AG08396 (cell line): ENCODE measurements at regions not wholly inside any gene's neighbourhood (a gene's known extent, or its start where the extent isn't known, plus 50 kb on each side); places are given as distances from the start of the nearest gene placed in this dataset.

Source experiments
- DNase-seq: peaks from one replicate; pipeline ENCODE4 v3.0.0; 2012; ENCODE audit warnings: low spot score, mixed read lengths

DNA sequence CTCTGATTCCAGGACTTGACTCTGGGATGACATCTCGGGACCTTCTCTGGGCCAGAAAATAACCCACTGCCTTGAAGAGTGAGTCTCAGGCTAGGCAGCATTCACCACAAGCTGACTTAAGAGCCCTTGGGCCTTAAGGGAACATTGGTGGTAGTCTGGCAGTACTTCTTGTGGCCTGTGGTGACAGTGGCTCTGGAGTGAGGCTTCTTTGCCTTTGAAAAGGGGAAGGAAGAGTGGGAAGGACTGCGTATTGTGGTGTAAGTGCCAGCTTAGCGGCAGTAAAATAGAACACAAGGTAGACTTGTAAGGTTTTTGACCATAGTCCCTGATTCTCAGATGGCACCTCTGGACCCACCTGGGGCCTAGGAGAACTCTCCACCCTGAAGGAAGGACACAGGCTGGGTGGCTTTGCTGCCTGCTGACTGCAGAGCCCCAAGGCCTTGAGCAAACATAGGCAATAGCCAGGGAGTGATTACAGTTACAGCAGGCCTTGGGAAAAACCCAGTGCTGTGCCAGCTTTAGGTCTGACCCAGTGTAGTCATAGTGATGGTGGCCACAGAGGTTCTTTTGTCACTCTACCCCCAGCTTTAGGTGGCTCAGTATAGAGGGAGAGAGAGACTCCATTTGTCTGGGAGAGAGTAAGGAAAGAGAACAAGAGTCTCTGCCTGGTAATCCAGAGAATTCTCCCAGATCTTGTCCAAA lies 483.9 kb downstream of the SH2D4B start:
- DNase-seq, result no peak

DNA sequence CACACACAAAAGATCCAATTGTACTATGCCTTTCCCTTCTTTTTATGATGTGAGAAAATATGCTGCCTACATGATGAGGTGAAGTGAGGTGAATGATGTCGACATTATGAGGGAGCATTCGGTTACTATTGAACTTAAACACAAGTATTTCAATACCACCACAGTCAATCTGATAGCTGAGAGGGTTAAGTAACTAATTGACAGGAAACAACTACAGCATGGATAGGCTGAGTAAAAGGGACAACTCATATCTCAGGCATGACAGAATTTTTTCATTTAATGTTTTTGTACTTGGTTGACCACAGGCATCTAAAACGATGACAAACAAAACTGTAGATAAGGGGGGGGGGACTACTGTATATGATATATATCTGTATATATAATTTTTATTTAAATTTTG lies 488.9 kb downstream of the SH2D4B start:
- no peak for DNase-seq

DNA sequence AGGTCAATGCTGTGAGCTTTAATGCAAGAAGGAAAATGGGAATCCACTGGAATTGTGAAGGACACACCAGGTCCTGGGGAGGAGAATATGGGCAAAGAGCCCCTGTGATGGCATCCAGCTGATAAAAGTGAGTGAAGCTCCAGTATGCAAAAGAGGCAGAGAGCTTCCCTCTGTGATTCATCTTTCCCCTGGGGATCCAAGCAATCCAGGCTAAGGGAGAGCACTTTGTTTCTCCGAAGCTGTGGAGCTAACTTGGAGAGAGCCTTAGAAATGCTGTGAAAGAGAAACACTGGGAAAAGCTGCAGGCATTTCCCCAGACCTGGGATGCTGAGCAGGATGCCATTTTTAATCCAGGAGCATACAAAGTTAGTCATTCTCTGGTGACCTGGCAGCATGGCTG lies 489.5 kb downstream of the SH2D4B start:
- no peak for DNase-seq

DNA sequence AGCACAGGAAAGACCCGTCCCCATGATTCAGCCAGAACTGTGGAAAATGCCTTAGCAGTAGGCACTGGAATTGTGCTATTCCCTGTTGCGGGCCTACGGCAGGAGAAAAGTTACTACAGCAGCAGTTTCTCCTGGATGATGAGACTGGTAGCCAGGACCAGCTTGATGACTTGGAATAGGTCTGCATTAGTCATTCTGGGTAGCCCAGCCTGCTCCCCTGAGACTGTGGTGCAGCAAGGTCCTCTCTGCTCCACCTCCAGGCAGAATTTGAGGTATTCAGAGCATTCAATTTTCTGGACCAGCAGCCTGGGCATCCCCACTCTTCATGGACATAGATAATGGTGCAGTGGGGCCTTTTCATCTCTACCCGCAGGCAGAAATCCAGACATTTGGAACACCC lies 490.0 kb downstream of the SH2D4B start:
- no peak for DNase-seq

DNA sequence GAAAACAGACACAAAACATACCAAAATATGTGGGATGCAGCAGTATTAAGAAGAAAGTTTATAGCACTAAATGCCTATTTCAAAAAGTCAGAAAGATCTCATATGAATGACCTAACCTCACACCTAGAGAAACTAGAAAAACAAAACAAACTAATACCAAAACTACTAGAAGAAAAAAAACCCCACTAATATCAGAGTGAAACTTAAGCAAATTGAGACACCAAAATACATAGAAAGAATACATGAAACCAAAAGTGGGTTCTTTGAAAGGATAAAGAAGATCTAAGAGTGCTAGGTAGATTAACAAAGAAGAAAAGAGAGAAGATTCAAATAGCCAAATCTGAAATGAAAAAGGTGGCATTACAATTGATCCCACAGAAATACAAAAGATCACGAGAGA lies 494.1 kb downstream of the SH2D4B start:
- DNase-seq, result no peak

DNA sequence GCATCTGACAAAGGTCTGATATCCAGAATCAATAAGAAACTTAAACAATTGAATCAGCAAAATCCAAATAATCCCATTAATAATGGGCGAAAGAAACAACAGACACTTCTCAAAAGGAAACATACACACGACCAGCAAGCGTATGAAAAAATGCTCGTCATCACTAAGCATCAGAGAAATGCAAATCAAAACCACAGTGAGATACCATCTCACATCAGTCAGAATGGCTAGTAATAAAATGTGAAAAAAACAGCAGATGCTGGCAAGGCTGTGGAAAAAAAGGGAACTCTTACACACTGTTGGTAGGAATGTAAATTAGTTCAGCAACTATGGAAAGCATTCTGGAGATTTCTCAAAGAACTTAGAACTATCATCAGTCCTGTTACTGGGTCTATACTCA lies 496.7 kb downstream of the SH2D4B start:
- DNase-seq, result no peak

DNA sequence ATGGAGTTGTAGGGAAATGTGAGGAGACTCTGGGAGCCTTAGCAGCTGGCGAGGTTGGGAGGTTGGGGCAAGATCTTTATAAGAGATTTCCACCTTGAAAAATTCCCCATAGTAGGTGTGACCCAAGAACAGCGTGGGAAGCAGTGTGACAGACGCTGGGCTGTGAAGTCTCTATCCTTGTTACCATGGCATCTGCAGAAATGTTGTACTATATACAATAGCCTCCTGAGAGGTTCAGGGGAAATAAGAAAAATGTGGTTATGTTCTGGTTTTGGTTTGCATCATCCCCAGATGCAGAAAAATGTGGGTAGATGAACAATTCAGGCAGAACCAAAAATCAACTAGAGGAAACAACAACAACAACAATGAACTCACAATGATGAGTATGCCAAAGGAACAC lies 498.6 kb downstream of the SH2D4B start:
- no peak for DNase-seq

DNA sequence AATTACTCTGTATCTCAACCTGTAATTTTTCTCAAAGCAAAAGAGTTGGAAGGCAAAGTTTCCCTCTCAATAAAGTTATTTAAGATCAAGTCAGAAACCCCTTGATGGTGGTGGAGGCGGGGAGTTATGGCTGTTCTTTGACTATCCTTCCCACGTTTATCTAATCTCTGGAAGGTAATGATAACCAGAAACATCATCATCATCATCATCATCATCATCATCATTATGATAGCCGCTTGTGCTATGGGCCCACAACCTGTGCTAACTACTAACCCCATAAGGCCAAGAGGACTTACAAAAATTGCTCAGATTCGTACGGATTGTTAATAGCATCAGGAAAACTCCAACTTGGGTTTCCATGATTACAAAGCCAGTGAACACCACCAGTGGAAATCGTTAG lies 502.3 kb downstream of the SH2D4B start:
- no peak for DNase-seq

DNA sequence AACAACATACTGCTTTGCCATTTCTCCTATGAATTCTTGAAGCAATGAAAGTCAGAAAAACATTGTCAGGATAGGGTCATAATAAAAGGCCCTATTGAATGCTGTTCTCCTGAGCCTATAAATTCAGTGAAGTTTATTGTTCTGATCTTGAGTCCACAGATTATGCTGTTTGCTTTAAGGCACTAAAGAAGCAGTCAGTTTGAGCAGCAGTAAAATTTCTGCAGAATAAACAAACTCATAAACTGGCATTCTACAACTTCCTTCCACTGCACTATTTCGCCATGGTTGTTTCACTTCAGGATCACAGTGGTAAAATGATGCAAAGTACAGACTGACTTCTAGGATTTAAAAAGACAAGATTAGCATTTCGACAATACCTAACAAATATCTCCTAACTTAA lies 503.2 kb downstream of the SH2D4B start:
- DNase-seq, result no peak

DNA sequence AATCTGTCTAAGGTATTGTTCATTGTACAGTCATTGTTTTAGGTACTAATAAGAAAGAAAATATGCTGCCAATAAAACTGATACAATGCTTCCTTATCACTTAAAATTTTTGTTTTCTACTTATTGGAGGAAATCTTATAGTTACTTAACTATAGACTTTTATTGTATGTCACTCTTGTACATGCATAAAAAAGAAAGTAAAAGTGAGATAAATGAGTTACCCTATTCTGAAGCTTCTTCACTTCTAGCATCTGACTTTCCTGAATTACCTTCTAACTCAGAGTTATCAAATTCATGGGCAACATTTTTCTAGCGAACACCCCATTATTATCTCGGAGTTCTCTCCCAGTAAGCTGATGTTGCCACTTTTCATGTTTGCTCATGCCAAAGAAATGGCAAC lies 504.9 kb downstream of the SH2D4B start:
- DNase-seq, result no peak

DNA sequence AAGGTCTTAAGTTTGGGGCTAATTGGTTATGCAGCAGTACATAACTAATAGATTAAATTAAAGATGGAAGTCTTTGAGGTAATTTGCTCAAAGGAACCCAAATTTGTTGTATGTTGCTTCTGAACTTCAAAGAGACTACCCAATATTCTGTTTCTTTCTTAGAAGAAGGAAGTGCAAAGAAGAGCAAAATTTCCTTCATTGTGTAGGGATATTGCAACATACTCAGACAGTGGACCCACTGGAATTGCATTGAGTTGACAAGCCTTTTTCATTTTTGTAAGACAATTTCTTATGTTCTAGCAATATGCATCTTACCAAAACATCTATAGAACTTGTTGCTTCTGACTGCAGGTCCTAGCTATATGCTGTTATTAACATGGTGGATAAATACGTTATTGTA lies 527.8 kb downstream of the SH2D4B start:
- DNase-seq, result no peak

DNA sequence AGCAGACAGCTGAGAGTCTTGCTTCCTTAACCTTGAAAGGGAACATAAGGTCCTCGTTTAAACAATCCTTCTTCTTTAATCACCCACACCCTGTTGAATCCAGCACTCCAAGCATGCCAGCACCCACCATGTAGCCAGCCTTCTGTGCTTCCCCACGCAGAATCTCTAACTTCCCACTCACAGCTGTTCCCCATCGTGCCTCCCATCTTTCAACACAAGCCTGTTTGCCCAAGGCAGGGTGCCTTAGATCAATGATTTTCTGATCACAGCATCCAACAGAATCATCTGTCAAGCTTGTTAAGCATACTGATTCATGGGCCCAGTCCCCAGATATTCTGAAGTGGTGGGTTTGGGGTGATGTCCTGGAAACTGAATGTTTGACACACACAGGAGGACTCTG lies 530.8 kb downstream of the SH2D4B start:
- no peak for DNase-seq

DNA sequence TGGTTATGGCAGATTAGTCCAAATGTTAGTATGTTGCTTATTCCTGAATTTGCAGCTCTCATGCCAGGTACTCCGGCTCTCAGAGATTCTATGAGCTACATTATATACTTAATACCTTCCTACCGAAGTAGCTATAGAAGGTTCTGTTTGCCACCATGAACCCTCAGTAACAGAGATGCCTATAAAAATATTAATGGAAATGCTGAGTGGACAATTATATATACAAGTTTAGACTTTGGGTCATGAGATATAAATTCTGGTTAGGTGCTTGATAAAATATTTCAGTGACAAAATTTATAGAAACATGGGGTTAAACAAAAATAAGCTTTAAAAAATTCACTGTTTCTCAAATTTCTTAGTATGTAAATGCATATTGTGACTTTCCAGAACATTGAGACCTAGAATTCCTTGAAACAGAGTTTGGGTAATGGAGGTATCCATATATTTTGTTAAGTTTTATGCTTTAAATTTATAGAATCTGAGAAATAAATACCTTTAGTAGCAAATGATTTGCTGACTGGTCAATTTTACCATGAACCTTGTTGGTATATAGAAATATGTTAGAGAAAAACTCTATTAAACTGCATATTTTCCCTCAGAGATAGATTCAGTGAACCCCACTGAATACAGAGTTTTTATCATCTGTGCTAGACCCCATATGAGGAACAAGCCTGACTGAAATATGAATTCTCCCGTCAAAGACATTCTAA lies 533.5 kb downstream of the SH2D4B start:
- no peak for DNase-seq

DNA sequence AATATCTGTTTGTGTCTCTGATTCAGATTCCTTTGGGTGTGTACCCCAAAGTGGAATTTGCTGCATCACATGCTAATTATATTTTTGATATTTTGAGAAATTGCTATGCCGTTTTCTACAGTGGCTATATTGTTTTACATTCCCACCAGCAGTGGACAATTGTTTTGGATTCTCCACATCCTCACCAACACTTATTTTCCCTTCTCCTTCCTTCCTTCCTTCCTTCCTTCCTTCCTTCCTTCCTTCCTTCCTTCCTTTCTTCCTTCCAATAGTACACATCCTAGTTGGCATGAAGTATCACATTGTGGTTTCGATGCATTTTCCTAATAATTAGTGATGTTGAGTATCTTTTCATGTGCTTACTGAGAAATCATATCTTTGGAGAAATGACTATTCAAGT lies 535.5 kb downstream of the SH2D4B start:
- DNase-seq, result no peak

DNA sequence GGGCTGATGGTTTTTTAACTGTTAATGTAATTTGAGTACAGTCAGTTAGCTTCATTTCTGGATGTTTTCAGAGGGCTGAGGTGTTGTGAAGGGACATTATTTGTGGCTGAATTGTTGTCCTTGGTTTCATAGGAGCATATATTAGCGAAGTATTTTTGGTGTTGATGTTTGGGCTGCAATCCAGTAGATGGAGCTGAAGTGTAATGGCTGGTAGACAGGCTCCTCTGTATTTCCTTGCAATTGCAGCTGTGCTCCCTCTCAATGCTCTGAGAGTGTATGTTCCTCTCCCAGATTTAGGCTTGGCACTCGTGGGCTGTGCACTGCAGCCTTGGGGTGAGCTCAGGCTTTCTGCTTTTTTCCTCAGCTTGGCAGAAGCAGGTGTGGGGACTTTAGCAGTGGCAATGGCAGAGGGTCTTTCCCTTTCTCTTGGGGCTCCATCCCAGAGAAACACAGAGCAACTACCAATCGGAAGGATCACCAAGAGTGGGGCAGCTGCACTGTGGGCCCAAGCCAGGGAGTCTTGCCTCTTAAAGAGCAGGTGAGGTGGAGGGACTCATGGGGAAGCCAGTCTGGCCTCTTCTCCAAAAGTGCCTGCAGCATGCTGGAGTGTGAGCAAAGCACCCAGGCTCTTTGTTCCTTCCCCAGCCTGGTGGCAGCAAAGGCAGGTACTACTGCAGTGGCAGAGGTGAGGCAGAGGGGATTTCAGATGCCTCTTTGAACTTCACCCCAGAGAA lies 544.4 kb downstream of the SH2D4B start:
- DNase-seq, result no peak

DNA sequence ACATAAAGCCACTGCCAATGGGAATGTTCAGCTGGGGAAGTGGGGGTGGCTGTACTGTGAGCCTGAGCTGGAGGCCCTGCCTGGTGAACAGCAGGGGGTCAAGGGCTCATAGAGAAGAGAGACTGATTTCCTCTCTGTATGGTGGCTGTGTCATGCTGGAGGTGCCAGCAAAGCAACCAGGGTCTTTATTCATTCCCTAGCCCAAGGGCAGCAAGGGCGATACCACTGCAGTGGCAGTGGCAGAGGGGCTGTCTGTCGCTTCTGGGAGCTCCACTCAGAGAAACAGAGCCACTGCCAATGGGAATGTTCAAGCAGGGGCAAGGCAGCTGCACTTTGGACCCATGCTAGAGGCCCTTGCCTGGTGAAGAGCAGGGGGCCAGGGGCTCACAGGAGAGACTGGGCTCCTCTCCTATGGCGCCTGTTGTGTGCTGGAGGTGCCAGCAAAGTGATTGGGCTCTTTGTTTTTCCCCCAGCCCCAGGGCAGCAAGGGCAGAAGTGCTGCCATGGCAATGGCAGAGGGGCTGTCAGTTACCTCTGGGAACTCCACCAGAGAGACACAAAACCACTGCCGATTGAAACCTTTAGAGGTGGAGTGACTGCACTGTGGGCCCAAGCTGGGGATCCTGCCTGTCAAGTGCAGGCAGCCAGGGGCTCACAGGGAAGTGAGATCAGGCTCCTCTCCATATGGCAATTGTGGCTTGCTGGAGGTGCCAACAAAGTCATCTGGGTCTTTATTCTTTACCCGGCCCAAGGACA lies 545.1 kb downstream of the SH2D4B start:
- no peak for DNase-seq

DNA sequence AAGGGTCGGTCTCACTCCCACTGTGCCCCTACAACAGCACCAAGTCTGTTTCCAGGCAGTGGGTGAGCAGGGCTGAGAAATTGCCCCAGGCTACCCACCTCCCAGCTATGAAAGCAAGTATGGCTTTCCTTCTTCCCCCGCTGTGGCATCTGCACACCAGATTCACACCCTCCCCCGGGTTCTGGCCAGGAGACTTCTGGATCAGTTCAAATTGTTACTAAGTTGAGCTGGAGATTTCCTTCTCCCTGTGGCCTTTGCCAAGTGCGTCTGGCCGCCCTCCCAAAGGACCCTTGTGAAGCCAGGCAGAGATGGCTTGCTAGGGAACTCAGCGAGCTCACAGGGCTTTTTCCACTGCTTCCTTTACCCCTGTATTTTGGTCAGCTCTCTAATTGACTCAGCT lies 555.4 kb downstream of the SH2D4B start:
- no peak for DNase-seq

DNA sequence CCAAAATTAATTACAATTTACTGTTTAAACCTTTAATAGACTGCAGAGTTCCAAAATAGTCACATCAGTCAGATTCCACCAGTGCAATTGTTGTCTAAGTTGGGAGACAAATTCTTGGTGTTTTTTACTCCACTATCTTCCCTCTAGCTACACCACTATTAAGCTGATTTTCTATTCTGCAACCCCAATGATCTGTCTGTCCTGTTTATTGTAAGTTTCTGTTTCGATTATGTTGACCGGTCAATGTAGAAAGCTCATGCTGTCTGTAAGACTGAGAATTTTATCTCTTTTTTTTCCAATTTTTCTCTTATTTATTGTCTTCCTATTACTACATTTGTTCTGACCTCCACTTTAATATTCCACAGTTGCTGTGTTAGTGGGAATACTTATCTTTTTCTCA lies 557.5 kb downstream of the SH2D4B start:
- no peak for DNase-seq

DNA sequence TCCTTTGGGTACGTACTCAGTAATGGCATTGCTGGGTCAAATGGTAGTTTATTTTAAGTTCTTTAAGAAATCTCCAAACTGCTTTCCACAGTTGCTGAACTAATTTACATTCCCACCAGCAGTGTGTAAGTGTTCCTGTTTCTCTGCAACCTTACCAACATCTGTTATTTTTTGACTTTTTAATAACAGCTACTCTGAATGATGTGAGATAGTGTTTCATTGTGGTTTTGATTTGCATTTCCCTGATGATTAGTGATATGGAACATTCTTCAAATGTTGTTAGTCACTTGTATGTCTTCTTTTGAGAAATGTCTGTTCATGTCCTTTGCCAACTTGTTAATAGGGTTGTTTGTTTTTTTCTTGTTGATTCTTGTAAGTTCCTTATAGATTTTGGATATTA lies 558.9 kb downstream of the SH2D4B start:
- DNase-seq, result no peak

DNA sequence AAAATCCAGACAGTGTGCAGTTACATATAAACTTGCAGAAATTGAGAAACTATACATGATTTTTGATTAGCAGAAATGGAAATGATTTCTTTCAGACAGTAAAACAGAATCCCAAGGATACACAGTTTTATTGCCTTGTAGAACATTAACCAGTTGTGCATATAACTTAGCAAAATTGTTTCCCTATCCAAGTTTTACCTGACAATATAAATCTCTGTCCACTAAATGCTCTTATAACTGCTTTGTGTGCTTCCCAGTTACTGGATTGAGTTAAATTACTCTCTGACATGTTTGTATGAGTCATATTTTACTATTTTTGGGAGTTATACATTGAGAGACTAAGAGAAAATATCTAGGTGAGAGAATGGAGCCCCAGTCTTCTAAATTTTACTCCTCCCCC lies 563.4 kb downstream of the SH2D4B start:
- DNase-seq, result no peak

DNA sequence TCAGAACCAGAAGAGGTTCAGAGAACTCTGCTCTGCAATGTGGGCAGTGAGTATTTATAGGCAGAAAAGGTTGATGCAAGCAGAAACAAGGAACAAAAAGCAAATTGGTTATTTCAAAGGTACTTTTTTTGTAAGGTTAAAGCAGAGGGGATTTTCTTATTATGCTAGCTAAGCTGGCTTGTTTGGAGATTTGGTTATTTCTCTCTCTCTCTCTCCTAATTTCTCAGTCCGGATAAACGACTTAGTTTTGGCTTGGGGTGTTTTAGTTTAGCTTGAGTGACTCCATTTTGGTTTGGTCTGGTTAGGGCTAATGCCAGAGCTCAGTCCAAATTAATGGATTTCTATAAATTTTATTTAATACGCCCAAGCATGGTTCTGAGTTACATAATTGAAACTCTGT lies 566.8 kb downstream of the SH2D4B start:
- no peak for DNase-seq

DNA sequence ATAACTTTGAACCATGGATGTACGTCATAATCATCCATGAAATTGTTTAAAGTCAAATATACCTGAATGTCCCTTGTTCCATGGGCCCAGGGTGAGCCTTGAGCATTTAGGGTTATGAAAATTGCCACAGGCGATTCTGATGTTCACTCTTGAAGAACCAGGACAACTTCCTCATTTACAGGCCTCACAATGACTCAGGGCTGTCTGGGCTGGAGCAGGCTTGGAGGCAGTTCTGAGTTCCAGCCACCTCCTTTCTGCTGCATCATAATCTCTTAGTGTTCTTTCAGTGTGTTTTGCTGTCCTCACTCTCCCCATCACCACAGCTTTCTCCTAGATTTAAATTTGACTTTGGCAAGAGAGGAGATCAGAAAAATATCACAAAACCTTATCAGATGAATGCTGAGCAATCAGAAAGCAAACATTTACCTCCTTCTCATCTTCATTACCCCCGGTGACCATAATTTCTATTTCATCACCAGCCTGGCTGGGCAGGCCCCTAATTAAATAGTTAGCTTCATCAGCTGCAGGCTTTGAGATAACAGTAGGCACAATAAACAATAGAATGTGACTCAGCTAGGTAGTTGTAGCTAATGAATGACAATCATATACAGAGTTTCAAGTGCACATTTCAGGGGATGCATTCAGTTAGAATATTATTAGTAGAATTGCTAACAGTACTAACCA lies 571.0 kb downstream of the SH2D4B start:
- no peak for DNase-seq
